Heart right ventricle (tissue), 16 donors: ENCODE measurements at regions not wholly inside any gene's neighbourhood (a gene's known extent, or its start where the extent isn't known, plus 50 kb on each side); places are given as distances from the start of the nearest gene placed in this dataset.
"Not testable (repeated sequence)": the region's sequence is repeated elsewhere in the genome, so short reads cannot be mapped to it uniquely, and the experiment has no call there.

ENCODE experiments used
- ATAC-seq, 8 donors: fragments of 200-7000 bp; cut with Tn5 transposase; one replicate each; pipeline ENCODE4 v1.9.1; 2020; ENCODE audit warnings: mild to moderate bottlenecking in 8 of 8, moderate library complexity in 8 of 8, moderate number of reproducible peaks in 1 of 8
- DNase-seq, 2 donors: peaks; one replicate each; pipeline ENCODE4 v3.0.0-alpha.2; 2020
- H3K27ac ChIP-seq, 10 donors: fragments of 200-600 bp; sonication (generic) in 2 of 10; one replicate each; pipeline versions ENCODE4 v1.5.0 to v1.8.0; 2020 to 2022; ENCODE audit warnings: mild to moderate bottlenecking in 3 of 10
- H3K27me3 ChIP-seq, 7 donors: fragments of 200-600 bp; one replicate each; pipeline ENCODE4 v1.8.0; 2021 to 2022; ENCODE audit warnings: mild to moderate bottlenecking in 2 of 7
- H3K36me3 ChIP-seq, 9 donors: fragments of 200-600 bp; sonication (generic) in 1 of 9; one replicate each; pipeline versions ENCODE4 v1.5.0 to v1.8.0; 2020 to 2022; ENCODE audit warnings: mild to moderate bottlenecking in 2 of 9
- H3K4me1 ChIP-seq, 9 donors: fragments of 200-600 bp; sonication (generic) in 1 of 9; one replicate each; pipeline versions ENCODE4 v1.5.0 to v1.8.0; 2020 to 2022; ENCODE audit warnings: mild to moderate bottlenecking in 4 of 9
- H3K4me3 ChIP-seq, 10 donors: fragments of 200-600 bp; sonication (generic) in 2 of 10; one replicate each; pipeline versions ENCODE4 v1.5.0 to v1.8.0; 2020 to 2022; ENCODE audit warnings: mild to moderate bottlenecking in 7 of 10, moderate library complexity in 2 of 10
- H3K9me3 ChIP-seq, 11 donors: fragments of 200-600 bp in 10 of 11; sonication (generic) in 2 of 11; one replicate each; pipeline versions ENCODE4 v1.5.0 to v1.8.0; 2013 to 2022; ENCODE audit warnings: mild to moderate bottlenecking in 2 of 11, control low read depth in 1 of 11, moderate library complexity in 1 of 11
- CTCF ChIP-seq, 9 donors: fragments of 200-600 bp; sonication (generic) in 2 of 9; IDR thresholded peaks; one replicate each; pipeline versions ENCODE4 v1.5.0 to v1.8.0; 2021 to 2022; ENCODE audit warnings: antibody characterized with exemption in 9 of 9, mild to moderate bottlenecking in 5 of 9, moderate library complexity in 1 of 9
- WGBS, 2 donors: extraction: QIAGEN DNeasy Blood & Tissue Kit; methylation state at CpG; one replicate each; pipeline ENCODE4 v1.1.7; 2013; ENCODE audit warnings: inconsistent platforms in 1 of 2; 5-methylcytosine and 5-hydroxymethylcytosine counted together
- intact Hi-C, 10 donors: fragments of 100-400 bp; cut with DNase I; formaldehyde crosslinking; loops; one replicate each; pipeline versions ENCODE4 v1.11.1 to v1.14.2; 2022
- donor health status: Arrhythmogenic right ventricular cardiomyopathy.
- donor health status: ischemic (EF 13 %, LVEDD 7.1; RV severe dilation, severe dysfunction).
- donor health status: healthy with polysubstance abuse.
- donor health status: DM: no; HTN: yes; CAD: no.
- donor health status: DM: no; HTN: no; CAD: no.
- donor health status: ischemic (EF 25% LVEDD 6.9; RV normal size, moderate dysfunction).
- donor health status: ischemic (EF 25% LVEDD 5.7; RV mildly dilated, moderate dysfunction).
- donor health status: healthy.
- donor health status: DM: yes; HTN: yes; CAD: no.
- donor health status: Ischemic cardiomyopathy.
- donor health status: ischemic (EF 35%, LVEDD 5.7; RV mildly dilated, moderate dysfunction).
- donor health status: nonischemic (EF 11% LVEDD 7.7; RV severe dilation, severe dysfunction).
- donor health status: DM: yes; HTN: yes; CAD: no.
- donor health status: PGD.
- donor health status: ischemic (EF 29% LVEDD 5.4; RV normal size, mild dysfunction).
- donor health status: nonischemic (EF 23%, LVEDD 6.1; RV moderate dilation, normal function).

- intact Hi-C loops, result no loop called here
- ATAC-seq (no peak), DNase-seq (no peak)
- Histone ChIP-seq H3K27me3 (no peaks in the 10 kb centered on the region), H3K9me3 (peaks cover 0 to 4% (median 0%) of the 10 kb centered on the region in 11 donors), H3K4me3 (no peak overlapping the region), H3K27ac (no peak overlapping the region), H3K4me1 (no peaks in the 10 kb centered on the region), H3K36me3 (no peaks in the 10 kb centered on the region)
- no peak for TF ChIP-seq CTCF (IDR thresholded peaks at IDR 0.05)
- WGBS, 2 donors, result 98% methylated on average over 2 of the region's 2 CpGs
Observed at GRCh38 chr12:43233861-43234260, 318.1 kb downstream of the ADAMTS20 start.

DNA sequence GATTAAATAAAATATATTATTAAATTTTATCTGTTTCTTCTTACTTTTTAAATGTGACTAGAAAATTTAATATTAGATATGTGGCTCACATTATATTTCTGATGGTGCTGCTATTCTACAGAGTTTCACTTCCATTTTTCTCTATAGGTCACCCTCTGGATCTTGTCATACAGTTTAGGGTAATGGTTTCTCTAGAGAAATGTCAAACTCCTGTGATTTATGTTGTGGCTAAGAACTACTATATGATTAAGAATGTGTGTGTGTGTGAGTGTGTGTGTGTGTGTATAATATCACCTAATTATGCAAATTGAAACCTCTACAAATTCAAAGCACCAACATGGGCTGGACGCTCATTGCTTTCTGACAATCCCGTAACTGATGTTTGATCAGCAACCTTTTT, 325.9 kb downstream of the ADAMTS20 start:
- intact Hi-C loops, result no loop called here
- Histone ChIP-seq H3K4me1 (no peaks in the 10 kb centered on the region), H3K9me3 (no peaks in the 10 kb centered on the region), H3K27me3 (no peaks in the 10 kb centered on the region), H3K36me3 (no peaks in the 10 kb centered on the region), H3K27ac (no peak overlapping the region), H3K4me3 (no peak overlapping the region)
- WGBS, 2 donors, result 95 to 97% methylated on average over 2 of the region's 2 CpGs
- DNase-seq (no peak), ATAC-seq (no peak)
- no peak for TF ChIP-seq CTCF (IDR thresholded peaks at IDR 0.05)

- H3K27ac ChIP-seq, H3K4me1 ChIP-seq, H3K9me3 ChIP-seq, H3K36me3 ChIP-seq, H3K4me3 ChIP-seq, intact Hi-C loops, H3K27me3 ChIP-seq, DNase-seq, ATAC-seq: not testable (repeated sequence)
- WGBS, 2 donors, result 96 to 97% methylated on average over 33 to 35 of the region's 36 CpGs
Observed at GRCh38 chr12:43224190-43224805, 327.7 kb downstream of the ADAMTS20 start.

GRCh38 chr12:43222796-43223195, 329.2 kb downstream of the ADAMTS20 start:
- no peaks in the 10 kb centered on the region for H3K36me3 ChIP-seq
- H3K4me3 ChIP-seq, result no peak overlapping the region
- intact Hi-C loops, result no loop called here
- no peaks in the 10 kb centered on the region for H3K27me3 ChIP-seq
- H3K4me1 ChIP-seq, result no peaks in the 10 kb centered on the region
- no peak overlapping the region for H3K27ac ChIP-seq
- no peaks in the 10 kb centered on the region for H3K9me3 ChIP-seq
- WGBS, 2 donors, result 80 to 87% methylated on average over 3 of the region's 3 CpGs
- no peak for DNase-seq
- ATAC-seq, result no peak
- no peak for TF ChIP-seq CTCF (IDR thresholded peaks at IDR 0.05)

- ATAC-seq, result no peak
- no peak overlapping the region for H3K4me3 ChIP-seq
- WGBS, 2 donors, result 90 to 91% methylated on average over 4 of the region's 4 CpGs
- intact Hi-C loops, result no loop called here
- DNase-seq, result no peak
- H3K27ac ChIP-seq, result no peak overlapping the region
- H3K27me3 ChIP-seq, result no peaks in the 10 kb centered on the region
- no peaks in the 10 kb centered on the region for H3K9me3 ChIP-seq
- TF ChIP-seq CTCF (IDR thresholded peaks at IDR 0.05), result no peak
- no peaks in the 10 kb centered on the region for H3K36me3 ChIP-seq
- H3K4me1 ChIP-seq, result no peaks in the 10 kb centered on the region
Observed at GRCh38 chr12:43221216-43221615, 330.8 kb downstream of the ADAMTS20 start.
